Neural progenitor cell (in vitro differentiated cells): ENCODE measurements at regions not wholly inside any gene's neighbourhood (a gene's known extent, or its start where the extent isn't known, plus 50 kb on each side); places are given as distances from the start of the nearest gene placed in this dataset.

Source experiments
- EZH2 ChIP-seq: fragments of 200-600 bp; sonication (generic); IDR thresholded peaks from 2 replicates; pipeline ENCODE4 v1.6.1; 2017; ENCODE audit warnings: antibody characterized with exemption, mild to moderate bottlenecking, moderate library complexity
- EZH2phosphoT487 ChIP-seq: fragments of 200-600 bp; sonication (generic); IDR thresholded peaks from 2 replicates; pipeline ENCODE4 v1.6.1; 2017; ENCODE audit warnings: antibody characterized with exemption
- TF ChIP-seq, protein P1 (sequence below): fragments of 200-600 bp; sonication (generic); IDR thresholded peaks from 2 replicates; pipeline ENCODE4 v1.5.1; 2017; ENCODE audit warnings: antibody characterized with exemption, mild to moderate bottlenecking

DNA sequence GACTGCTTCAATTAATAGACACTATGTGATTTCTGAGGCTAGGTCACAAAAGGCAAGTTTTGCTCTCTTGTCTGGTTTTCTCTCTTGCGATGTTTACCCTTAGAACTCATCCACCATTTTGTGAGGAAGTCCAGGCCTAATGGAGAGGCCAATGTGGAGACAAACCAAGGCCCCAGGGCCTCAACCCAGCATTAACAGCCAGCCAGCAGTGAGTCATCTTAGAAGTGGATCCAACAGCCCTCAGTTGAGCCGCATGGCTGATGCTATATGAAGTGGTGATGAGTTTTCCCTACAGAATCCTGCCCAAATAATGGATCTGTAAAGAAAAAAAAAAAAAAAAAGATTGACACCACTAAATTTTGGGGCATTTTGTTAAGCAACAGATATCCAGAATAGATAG lies 95.1 kb downstream of the DNTTIP2 start:
- TF ChIP-seq, protein P1, sequence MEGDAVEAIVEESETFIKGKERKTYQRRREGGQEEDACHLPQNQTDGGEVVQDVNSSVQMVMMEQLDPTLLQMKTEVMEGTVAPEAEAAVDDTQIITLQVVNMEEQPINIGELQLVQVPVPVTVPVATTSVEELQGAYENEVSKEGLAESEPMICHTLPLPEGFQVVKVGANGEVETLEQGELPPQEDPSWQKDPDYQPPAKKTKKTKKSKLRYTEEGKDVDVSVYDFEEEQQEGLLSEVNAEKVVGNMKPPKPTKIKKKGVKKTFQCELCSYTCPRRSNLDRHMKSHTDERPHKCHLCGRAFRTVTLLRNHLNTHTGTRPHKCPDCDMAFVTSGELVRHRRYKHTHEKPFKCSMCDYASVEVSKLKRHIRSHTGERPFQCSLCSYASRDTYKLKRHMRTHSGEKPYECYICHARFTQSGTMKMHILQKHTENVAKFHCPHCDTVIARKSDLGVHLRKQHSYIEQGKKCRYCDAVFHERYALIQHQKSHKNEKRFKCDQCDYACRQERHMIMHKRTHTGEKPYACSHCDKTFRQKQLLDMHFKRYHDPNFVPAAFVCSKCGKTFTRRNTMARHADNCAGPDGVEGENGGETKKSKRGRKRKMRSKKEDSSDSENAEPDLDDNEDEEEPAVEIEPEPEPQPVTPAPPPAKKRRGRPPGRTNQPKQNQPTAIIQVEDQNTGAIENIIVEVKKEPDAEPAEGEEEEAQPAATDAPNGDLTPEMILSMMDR, result no peak
- no peak for TF ChIP-seq EZH2
- TF ChIP-seq EZH2phosphoT487, result no peak
